K562 (cell line): ENCODE measurements at regions not wholly inside any gene's neighbourhood (a gene's known extent, or its start where the extent isn't known, plus 50 kb on each side); places are given as distances from the start of the nearest gene placed in this dataset.

ENCODE experiments used
- NBN ChIP-seq: fragments of 450-650 bp; IDR thresholded peaks from 2 replicates; pipeline ENCODE4 v1.6.1; 2016; ENCODE audit warnings: low read depth, mild to moderate bottlenecking
- SMAD3 ChIP-seq: fragments of 450-650 bp; formaldehyde crosslinking; conservative IDR thresholded peaks from 2 replicates; pipeline ENCODE4 v1.4.0; 2020; ENCODE audit warnings: mild to moderate bottlenecking
- TF ChIP-seq, protein P1 (sequence below), 2 experiments: fragments of 450-650 bp; formaldehyde crosslinking in 1 of 2; IDR thresholded peaks; 2 replicates each; pipeline versions ENCODE4 v1.4.0 to v1.6.1; 2014 to 2020; ENCODE audit warnings: mild to moderate bottlenecking in 2 of 2, borderline replicate concordance in 1 of 2, low read depth in 1 of 2
- TF ChIP-seq, protein P2 (sequence below): fragments of 250-450 bp; sonication (Bioruptor Pico); IDR thresholded peaks from 2 replicates; pipeline ENCODE4 v1.8.0; 2021; ENCODE audit warnings: borderline replicate concordance, mild to moderate bottlenecking, moderate library complexity; ENCODE audit not compliant: poor library complexity, severe bottlenecking

- TF ChIP-seq NBN (no peak), SMAD3 (CRISPR knock-in tag) (no peak)
- TF ChIP-seq, protein P1, sequence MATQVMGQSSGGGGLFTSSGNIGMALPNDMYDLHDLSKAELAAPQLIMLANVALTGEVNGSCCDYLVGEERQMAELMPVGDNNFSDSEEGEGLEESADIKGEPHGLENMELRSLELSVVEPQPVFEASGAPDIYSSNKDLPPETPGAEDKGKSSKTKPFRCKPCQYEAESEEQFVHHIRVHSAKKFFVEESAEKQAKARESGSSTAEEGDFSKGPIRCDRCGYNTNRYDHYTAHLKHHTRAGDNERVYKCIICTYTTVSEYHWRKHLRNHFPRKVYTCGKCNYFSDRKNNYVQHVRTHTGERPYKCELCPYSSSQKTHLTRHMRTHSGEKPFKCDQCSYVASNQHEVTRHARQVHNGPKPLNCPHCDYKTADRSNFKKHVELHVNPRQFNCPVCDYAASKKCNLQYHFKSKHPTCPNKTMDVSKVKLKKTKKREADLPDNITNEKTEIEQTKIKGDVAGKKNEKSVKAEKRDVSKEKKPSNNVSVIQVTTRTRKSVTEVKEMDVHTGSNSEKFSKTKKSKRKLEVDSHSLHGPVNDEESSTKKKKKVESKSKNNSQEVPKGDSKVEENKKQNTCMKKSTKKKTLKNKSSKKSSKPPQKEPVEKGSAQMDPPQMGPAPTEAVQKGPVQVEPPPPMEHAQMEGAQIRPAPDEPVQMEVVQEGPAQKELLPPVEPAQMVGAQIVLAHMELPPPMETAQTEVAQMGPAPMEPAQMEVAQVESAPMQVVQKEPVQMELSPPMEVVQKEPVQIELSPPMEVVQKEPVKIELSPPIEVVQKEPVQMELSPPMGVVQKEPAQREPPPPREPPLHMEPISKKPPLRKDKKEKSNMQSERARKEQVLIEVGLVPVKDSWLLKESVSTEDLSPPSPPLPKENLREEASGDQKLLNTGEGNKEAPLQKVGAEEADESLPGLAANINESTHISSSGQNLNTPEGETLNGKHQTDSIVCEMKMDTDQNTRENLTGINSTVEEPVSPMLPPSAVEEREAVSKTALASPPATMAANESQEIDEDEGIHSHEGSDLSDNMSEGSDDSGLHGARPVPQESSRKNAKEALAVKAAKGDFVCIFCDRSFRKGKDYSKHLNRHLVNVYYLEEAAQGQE (IDR thresholded peaks at IDR 0.05; ENCODE audit: borderline replicate concordance), result no peak
- TF ChIP-seq, protein P1 (CRISPR knock-in tag; IDR thresholded peaks at IDR 0.05; ENCODE audit: low read depth), result no peak
- TF ChIP-seq, protein P2, sequence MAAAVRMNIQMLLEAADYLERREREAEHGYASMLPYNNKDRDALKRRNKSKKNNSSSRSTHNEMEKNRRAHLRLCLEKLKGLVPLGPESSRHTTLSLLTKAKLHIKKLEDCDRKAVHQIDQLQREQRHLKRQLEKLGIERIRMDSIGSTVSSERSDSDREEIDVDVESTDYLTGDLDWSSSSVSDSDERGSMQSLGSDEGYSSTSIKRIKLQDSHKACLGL, result no peak
Observed at GRCh38 chr16:73711406-73712080, 585.1 kb upstream of the PSMD7 start.
